Fibroblast of the aortic adventitia (primary cell): ENCODE measurements at regions not wholly inside any gene's neighbourhood (a gene's known extent, or its start where the extent isn't known, plus 50 kb on each side); places are given as distances from the start of the nearest gene placed in this dataset.

ENCODE experiments used
- DNase-seq: peaks from one replicate; pipeline ENCODE4 v3.0.0-alpha.2; 2010; ENCODE audit warnings: low read depth
- H3K4me3 ChIP-seq: 2 replicates; pipeline ENCODE4 v1.5.1; 2011; ENCODE audit warnings: low read depth, mild to moderate bottlenecking, control low read depth, low read length, moderate library complexity
- CTCF ChIP-seq: IDR thresholded peaks from 2 replicates; pipeline ENCODE4 v1.5.1; 2011; ENCODE audit warnings: mild to moderate bottlenecking, low read length, control low read depth, inconsistent platforms; ENCODE audit not compliant: insufficient read depth

- no peak for TF ChIP-seq CTCF
- DNase-seq = no peak
These were observed 638.1 kb upstream of the BOD1L1 start for GRCh38 chr4:14265651-14266050.

GRCh38 chr4:14267373-14268060, 640.0 kb upstream of the BOD1L1 start:
- TF ChIP-seq CTCF = no peak
- no peak overlapping the region for H3K4me3 ChIP-seq
- no peak for DNase-seq

More at GRCh38 chr4:14265651-14266050, 638.1 kb upstream of the BOD1L1 start:
- no peak overlapping the region for H3K4me3 ChIP-seq

- DNase-seq = no peak
- TF ChIP-seq CTCF = no peak
These were observed 642.3 kb upstream of the BOD1L1 start for GRCh38 chr4:14269824-14270223.

GRCh38 chr4:14272206-14272605, 644.7 kb upstream of the BOD1L1 start:
- TF ChIP-seq CTCF = no peak
- H3K4me3 ChIP-seq = no peak overlapping the region
- no peak for DNase-seq

More at GRCh38 chr4:14269824-14270223, 642.3 kb upstream of the BOD1L1 start:
- no peak overlapping the region for H3K4me3 ChIP-seq

- no peak for DNase-seq
- no peak overlapping the region for H3K4me3 ChIP-seq
These were observed 650.0 kb upstream of the BOD1L1 start for GRCh38 chr4:14277505-14277904.

GRCh38 chr4:14280567-14280966, 653.0 kb upstream of the BOD1L1 start:
- no peak for TF ChIP-seq CTCF
- no peak overlapping the region for H3K4me3 ChIP-seq
- no peak for DNase-seq

More at GRCh38 chr4:14277505-14277904, 650.0 kb upstream of the BOD1L1 start:
- TF ChIP-seq CTCF = no peak

- no peak for TF ChIP-seq CTCF
- H3K4me3 ChIP-seq = no peak overlapping the region
- no peak for DNase-seq
These were observed 657.1 kb upstream of the BOD1L1 start for GRCh38 chr4:14284578-14284977.
